ENCODE measurements at regions not wholly inside any gene's neighbourhood (a gene's known extent, or its start where the extent isn't known, plus 50 kb on each side); places are given as distances from the start of the nearest gene placed in this dataset.

- H3K4me3 ChIP-seq (ENCODE audit: low read depth, low read length, poor library complexity, severe bottlenecking), result no peak overlapping the region
- H3K4me2 ChIP-seq (ENCODE audit: low read length), result no peak overlapping the region
- no peak overlapping the region for H3K27ac ChIP-seq (ENCODE audit: low read depth, low read length, poor library complexity, severe bottlenecking)
- TF ChIP-seq EZH2phosphoT487 (IDR thresholded peaks at IDR 0.05; ENCODE audit: borderline replicate concordance, low read depth, low read length), result no peak
- TF ChIP-seq, protein P1, sequence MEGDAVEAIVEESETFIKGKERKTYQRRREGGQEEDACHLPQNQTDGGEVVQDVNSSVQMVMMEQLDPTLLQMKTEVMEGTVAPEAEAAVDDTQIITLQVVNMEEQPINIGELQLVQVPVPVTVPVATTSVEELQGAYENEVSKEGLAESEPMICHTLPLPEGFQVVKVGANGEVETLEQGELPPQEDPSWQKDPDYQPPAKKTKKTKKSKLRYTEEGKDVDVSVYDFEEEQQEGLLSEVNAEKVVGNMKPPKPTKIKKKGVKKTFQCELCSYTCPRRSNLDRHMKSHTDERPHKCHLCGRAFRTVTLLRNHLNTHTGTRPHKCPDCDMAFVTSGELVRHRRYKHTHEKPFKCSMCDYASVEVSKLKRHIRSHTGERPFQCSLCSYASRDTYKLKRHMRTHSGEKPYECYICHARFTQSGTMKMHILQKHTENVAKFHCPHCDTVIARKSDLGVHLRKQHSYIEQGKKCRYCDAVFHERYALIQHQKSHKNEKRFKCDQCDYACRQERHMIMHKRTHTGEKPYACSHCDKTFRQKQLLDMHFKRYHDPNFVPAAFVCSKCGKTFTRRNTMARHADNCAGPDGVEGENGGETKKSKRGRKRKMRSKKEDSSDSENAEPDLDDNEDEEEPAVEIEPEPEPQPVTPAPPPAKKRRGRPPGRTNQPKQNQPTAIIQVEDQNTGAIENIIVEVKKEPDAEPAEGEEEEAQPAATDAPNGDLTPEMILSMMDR (conservative IDR thresholded peaks at IDR 0.05; ENCODE audit: low read length), result no peak
- no TSS peak for BruUV-seq (replicated peaks)
- no peak overlapping the region for H2AFZ ChIP-seq (ENCODE audit: low read length)
- H3K4me1 ChIP-seq (ENCODE audit: insufficient read depth, low read length, poor library complexity, severe bottlenecking), result no peaks in the 10 kb centered on the region
- intact Hi-C loops (cut with micrococcal nuclease; ENCODE audit: unreplicated experiment), result no loop called here
- H4K20me1 ChIP-seq (ENCODE audit: insufficient read depth, low read length), result no peaks in the 10 kb centered on the region
- no peaks in the 10 kb centered on the region for H3K9me3 ChIP-seq (ENCODE audit: low read length)
- CTCF ChIA-PET (ENCODE audit: unreplicated experiment), result no interaction called here
- H3K79me2 ChIP-seq (ENCODE audit: insufficient read depth, low read depth, low read length), result no peaks in the 10 kb centered on the region
- POLR2A ChIA-PET, result no interaction called here
- no peaks in the 10 kb centered on the region for H3K9me2 ChIP-seq (ENCODE audit: insufficient read depth, low read length)
- DNase-seq (ENCODE audit: low spot score), result no peak
- H3K36me3 ChIP-seq (ENCODE audit: insufficient read depth, low read length), result no peaks in the 10 kb centered on the region
These were observed 503.6 kb upstream of the TNP1 start for GRCh38 chr2:217363470-217363869.

DNA sequence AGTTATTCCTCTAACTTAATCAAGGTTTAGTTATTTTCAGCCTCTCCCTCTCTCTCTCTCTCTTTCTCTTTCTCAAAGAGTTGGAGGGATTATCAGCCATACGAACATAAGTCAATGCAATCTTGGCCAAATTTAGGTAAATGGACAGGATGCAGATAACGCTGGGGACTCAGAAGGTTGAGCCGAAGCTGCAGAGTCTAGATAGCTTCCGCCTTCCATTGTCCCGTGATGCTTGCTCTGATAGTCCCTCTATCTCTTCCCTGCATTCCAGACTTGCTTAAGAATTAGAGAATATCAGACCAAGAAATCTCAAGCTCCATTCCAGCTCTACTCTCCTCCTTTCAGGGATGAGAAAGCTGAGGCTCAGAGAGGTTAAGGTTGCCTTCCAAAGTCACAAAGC, 502.8 kb upstream of the TNP1 start:
- H3K4me2 ChIP-seq (ENCODE audit: low read length), result no peak overlapping the region
- intact Hi-C loops (cut with micrococcal nuclease; ENCODE audit: unreplicated experiment), result no loop called here
- no peaks in the 10 kb centered on the region for H4K20me1 ChIP-seq (ENCODE audit: insufficient read depth, low read length)
- POLR2A ChIA-PET, result no interaction called here
- H2AFZ ChIP-seq (ENCODE audit: low read length), result no peak overlapping the region
- H3K4me3 ChIP-seq (ENCODE audit: low read depth, low read length, poor library complexity, severe bottlenecking), result no peak overlapping the region
- no peak for TF ChIP-seq EZH2phosphoT487 (IDR thresholded peaks at IDR 0.05; ENCODE audit: borderline replicate concordance, low read depth, low read length)
- TF ChIP-seq, protein P1 (conservative IDR thresholded peaks at IDR 0.05; ENCODE audit: low read length), result no peak
- BruUV-seq (replicated peaks), result no TSS peak
- no peak overlapping the region for H3K27ac ChIP-seq (ENCODE audit: low read depth, low read length, poor library complexity, severe bottlenecking)
- DNase-seq (ENCODE audit: low spot score), result no peak
- H3K9me2 ChIP-seq (ENCODE audit: insufficient read depth, low read length), result no peaks in the 10 kb centered on the region
- no peaks in the 10 kb centered on the region for H3K36me3 ChIP-seq (ENCODE audit: insufficient read depth, low read length)
- H3K9me3 ChIP-seq (ENCODE audit: low read length), result no peaks in the 10 kb centered on the region
- CTCF ChIA-PET (ENCODE audit: unreplicated experiment), result no interaction called here
- H3K4me1 ChIP-seq (ENCODE audit: insufficient read depth, low read length, poor library complexity, severe bottlenecking), result no peaks in the 10 kb centered on the region
- no peaks in the 10 kb centered on the region for H3K79me2 ChIP-seq (ENCODE audit: insufficient read depth, low read depth, low read length)

- POLR2A ChIA-PET, result no interaction called here
- Histone ChIP-seq H3K4me2 (ENCODE audit: low read length) (no peak overlapping the region), H3K79me2 (ENCODE audit: insufficient read depth, low read depth, low read length) (no peaks in the 10 kb centered on the region), H3K9me2 (ENCODE audit: insufficient read depth, low read length) (no peaks in the 10 kb centered on the region), H3K4me3 (ENCODE audit: low read depth, low read length, poor library complexity, severe bottlenecking) (no peak overlapping the region), H4K20me1 (ENCODE audit: insufficient read depth, low read length) (no peaks in the 10 kb centered on the region), H2AFZ (ENCODE audit: low read length) (no peak overlapping the region), H3K36me3 (ENCODE audit: insufficient read depth, low read length) (no peaks in the 10 kb centered on the region), H3K27ac (ENCODE audit: low read depth, low read length, poor library complexity, severe bottlenecking) (no peak overlapping the region), H3K4me1 (ENCODE audit: insufficient read depth, low read length, poor library complexity, severe bottlenecking) (no peaks in the 10 kb centered on the region), H3K9me3 (ENCODE audit: low read length) (no peaks in the 10 kb centered on the region)
- intact Hi-C loops (cut with micrococcal nuclease; ENCODE audit: unreplicated experiment), result no loop called here
- DNase-seq (ENCODE audit: low spot score), result no peak
- TF ChIP-seq, protein P1 (conservative IDR thresholded peaks at IDR 0.05; ENCODE audit: low read length), result no peak
- no peak for TF ChIP-seq EZH2phosphoT487 (IDR thresholded peaks at IDR 0.05; ENCODE audit: borderline replicate concordance, low read depth, low read length)
- CTCF ChIA-PET (ENCODE audit: unreplicated experiment), result no interaction called here
- BruUV-seq (replicated peaks), result no TSS peak
These were observed 502.4 kb upstream of the TNP1 start for GRCh38 chr2:217362286-217362685.
